ENCODE measurements at regions not wholly inside any gene's neighbourhood (a gene's known extent, or its start where the extent isn't known, plus 50 kb on each side); places are given as distances from the start of the nearest gene placed in this dataset.

DNA sequence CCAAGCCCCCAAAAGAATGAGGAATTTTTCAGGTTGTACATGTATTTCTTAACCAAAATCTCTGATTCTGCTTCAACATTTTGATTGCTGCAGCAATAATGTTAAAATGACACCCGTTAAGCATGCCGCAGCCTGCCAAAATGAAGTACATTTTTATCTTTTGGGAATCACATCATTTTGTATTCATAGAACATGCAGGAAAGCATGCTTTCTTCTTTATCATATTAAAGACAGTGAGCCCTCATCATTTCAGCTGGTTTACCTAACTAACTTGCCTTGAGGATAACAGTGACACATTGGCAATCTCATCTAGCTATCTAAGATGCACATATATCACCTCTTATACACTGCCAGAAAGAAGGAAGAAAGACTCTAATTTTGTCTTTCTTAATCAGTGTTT is 299.2 kb downstream of the LTN1 start:
- Histone ChIP-seq H2AFZ (ENCODE audit: low read depth, low read length, severe bottlenecking) (no peak overlapping the region), H3F3A (ENCODE audit: insufficient read depth) (no peaks in the 10 kb centered on the region), H3K4me2 (ENCODE audit: low read depth, low read length, poor library complexity, severe bottlenecking) (no peak overlapping the region), H4K20me1 (ENCODE audit: low read depth, low read length) (no peaks in the 10 kb centered on the region), H3K27me3 (ENCODE audit: low read length) (no peaks in the 10 kb centered on the region), H3K9me2 (replicated peaks; ENCODE audit: insufficient read depth, low read length) (no peaks in the 10 kb centered on the region), H3K36me3 (ENCODE audit: low read length) (no peaks in the 10 kb centered on the region), H3K79me2 (ENCODE audit: insufficient read depth, low read length) (no peaks in the 10 kb centered on the region), H3K9ac (ENCODE audit: low read length) (no peak overlapping the region), H3K4me3 (ENCODE audit: insufficient read depth, low read length, poor library complexity, severe bottlenecking) (no peak overlapping the region), H3K9me3 (ENCODE audit: insufficient read depth, low read length) (no peaks in the 10 kb centered on the region), H3K27ac (ENCODE audit: low read depth, low read length) (no peak overlapping the region)
- TF ChIP-seq, protein P1, sequence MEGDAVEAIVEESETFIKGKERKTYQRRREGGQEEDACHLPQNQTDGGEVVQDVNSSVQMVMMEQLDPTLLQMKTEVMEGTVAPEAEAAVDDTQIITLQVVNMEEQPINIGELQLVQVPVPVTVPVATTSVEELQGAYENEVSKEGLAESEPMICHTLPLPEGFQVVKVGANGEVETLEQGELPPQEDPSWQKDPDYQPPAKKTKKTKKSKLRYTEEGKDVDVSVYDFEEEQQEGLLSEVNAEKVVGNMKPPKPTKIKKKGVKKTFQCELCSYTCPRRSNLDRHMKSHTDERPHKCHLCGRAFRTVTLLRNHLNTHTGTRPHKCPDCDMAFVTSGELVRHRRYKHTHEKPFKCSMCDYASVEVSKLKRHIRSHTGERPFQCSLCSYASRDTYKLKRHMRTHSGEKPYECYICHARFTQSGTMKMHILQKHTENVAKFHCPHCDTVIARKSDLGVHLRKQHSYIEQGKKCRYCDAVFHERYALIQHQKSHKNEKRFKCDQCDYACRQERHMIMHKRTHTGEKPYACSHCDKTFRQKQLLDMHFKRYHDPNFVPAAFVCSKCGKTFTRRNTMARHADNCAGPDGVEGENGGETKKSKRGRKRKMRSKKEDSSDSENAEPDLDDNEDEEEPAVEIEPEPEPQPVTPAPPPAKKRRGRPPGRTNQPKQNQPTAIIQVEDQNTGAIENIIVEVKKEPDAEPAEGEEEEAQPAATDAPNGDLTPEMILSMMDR (IDR thresholded peaks at IDR 0.05; ENCODE audit: insufficient read depth, low read length, poor library complexity, severe bottlenecking), result no peak
- TF ChIP-seq EZH2phosphoT487 (conservative IDR thresholded peaks at IDR 0.05; ENCODE audit: low read length), result no peak

DNA sequence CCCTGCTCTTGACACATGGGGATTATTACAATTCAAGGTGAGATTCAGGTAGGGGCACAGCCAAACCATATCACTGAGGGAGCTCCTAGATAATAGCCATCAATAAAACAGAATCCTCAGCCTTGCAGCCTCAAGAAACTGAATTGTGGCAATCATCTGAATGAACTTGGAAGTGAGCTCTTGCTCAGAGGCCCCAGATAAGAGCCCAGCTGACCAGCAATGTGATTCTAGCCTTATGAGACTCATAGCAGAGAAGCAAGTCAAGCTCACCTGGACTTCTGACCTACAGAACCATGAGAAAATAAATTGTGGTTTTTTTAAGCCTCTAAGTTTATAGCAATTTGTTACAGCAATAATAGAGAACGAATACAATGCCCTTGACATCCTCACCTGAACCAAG is 302.5 kb downstream of the LTN1 start:
- Histone ChIP-seq H3K79me2 (ENCODE audit: insufficient read depth, low read length) (no peaks in the 10 kb centered on the region), H3K9me2 (replicated peaks; ENCODE audit: insufficient read depth, low read length) (no peaks in the 10 kb centered on the region)

DNA sequence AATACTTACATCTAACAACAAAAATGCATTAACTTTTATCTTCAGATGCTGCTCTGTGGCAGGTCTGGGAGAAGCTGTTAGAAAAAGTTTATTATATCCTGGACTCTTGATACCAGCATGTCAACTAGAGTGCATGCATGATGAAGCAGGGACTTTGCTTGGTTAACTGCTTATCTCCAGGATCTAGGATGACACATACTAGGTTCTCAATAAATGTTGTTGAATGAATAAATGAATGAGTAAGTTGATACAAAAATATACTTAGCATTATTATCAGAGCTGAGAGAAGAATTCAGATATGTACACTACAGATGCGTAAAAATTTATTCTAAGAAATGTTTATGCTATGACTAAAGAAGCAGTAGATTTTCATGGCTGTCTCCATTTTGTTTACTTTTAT is 304.3 kb downstream of the LTN1 start:
- Histone ChIP-seq H3F3A (ENCODE audit: insufficient read depth) (no peaks in the 10 kb centered on the region), H3K27me3 (ENCODE audit: low read length) (no peaks in the 10 kb centered on the region), H4K20me1 (ENCODE audit: low read depth, low read length) (no peaks in the 10 kb centered on the region), H3K4me2 (ENCODE audit: low read depth, low read length, poor library complexity, severe bottlenecking) (no peak overlapping the region), H2AFZ (ENCODE audit: low read depth, low read length, severe bottlenecking) (no peak overlapping the region), H3K9me3 (ENCODE audit: insufficient read depth, low read length) (no peaks in the 10 kb centered on the region), H3K4me3 (ENCODE audit: insufficient read depth, low read length, poor library complexity, severe bottlenecking) (no peak overlapping the region), H3K79me2 (ENCODE audit: insufficient read depth, low read length) (no peaks in the 10 kb centered on the region), H3K9ac (ENCODE audit: low read length) (no peak overlapping the region), H3K36me3 (ENCODE audit: low read length) (no peaks in the 10 kb centered on the region), H3K9me2 (replicated peaks; ENCODE audit: insufficient read depth, low read length) (no peaks in the 10 kb centered on the region), H3K27ac (ENCODE audit: low read depth, low read length) (no peak overlapping the region)
- TF ChIP-seq, protein P1 (IDR thresholded peaks at IDR 0.05; ENCODE audit: insufficient read depth, low read length, poor library complexity, severe bottlenecking), result no peak
- TF ChIP-seq EZH2phosphoT487 (conservative IDR thresholded peaks at IDR 0.05; ENCODE audit: low read length), result no peak

More for the DNA sequence above, 302.5 kb downstream of the LTN1 start:
- Histone ChIP-seq H2AFZ (ENCODE audit: low read depth, low read length, severe bottlenecking) (no peak overlapping the region), H3K9ac (ENCODE audit: low read length) (no peak overlapping the region), H3F3A (ENCODE audit: insufficient read depth) (no peaks in the 10 kb centered on the region), H3K4me3 (ENCODE audit: insufficient read depth, low read length, poor library complexity, severe bottlenecking) (no peak overlapping the region), H3K9me3 (ENCODE audit: insufficient read depth, low read length) (no peaks in the 10 kb centered on the region), H3K27ac (ENCODE audit: low read depth, low read length) (no peak overlapping the region), H4K20me1 (ENCODE audit: low read depth, low read length) (no peaks in the 10 kb centered on the region), H3K36me3 (ENCODE audit: low read length) (no peaks in the 10 kb centered on the region), H3K4me2 (ENCODE audit: low read depth, low read length, poor library complexity, severe bottlenecking) (no peak overlapping the region), H3K27me3 (ENCODE audit: low read length) (no peaks in the 10 kb centered on the region)
- TF ChIP-seq, protein P1 (IDR thresholded peaks at IDR 0.05; ENCODE audit: insufficient read depth, low read length, poor library complexity, severe bottlenecking), result no peak
- no peak for TF ChIP-seq EZH2phosphoT487 (conservative IDR thresholded peaks at IDR 0.05; ENCODE audit: low read length)
